Lung (tissue), 11 donors: ENCODE measurements at regions not wholly inside any gene's neighbourhood (a gene's known extent, or its start where the extent isn't known, plus 50 kb on each side); places are given as distances from the start of the nearest gene placed in this dataset.

Experiments
- ATAC-seq: fragments of 200-7000 bp; cut with Tn5 transposase; one replicate; pipeline ENCODE4 v1.9.1; 2020; ENCODE audit warnings: moderate number of reproducible peaks; ENCODE audit not compliant: insufficient read depth, low FRiP score
- DNase-seq, 3 donors: peaks; one replicate each; pipeline ENCODE4 v3.0.0-alpha.2; 2013 to 2017
- H3K27ac ChIP-seq, 2 donors: one replicate each; pipeline ENCODE4 v1.5.1; 2013; ENCODE audit warnings: mild to moderate bottlenecking in 2 of 2, moderate library complexity in 2 of 2, control low read depth in 1 of 2, inconsistent platforms in 1 of 2, low read depth in 1 of 2, low read length in 1 of 2
- H3K27me3 ChIP-seq, 3 donors: one replicate each; pipeline ENCODE4 v1.5.1; 2013; ENCODE audit warnings: low read length in 2 of 3; ENCODE audit not compliant: control insufficient read depth in 3 of 3, insufficient read depth in 3 of 3
- H3K36me3 ChIP-seq, 4 donors: one replicate each; pipeline ENCODE4 v1.5.1; 2013; ENCODE audit warnings: low read length in 4 of 4, mild to moderate bottlenecking in 1 of 4, moderate library complexity in 1 of 4; ENCODE audit not compliant: control insufficient read depth in 4 of 4, insufficient read depth in 4 of 4
- H3K4me1 ChIP-seq, 5 donors: one replicate each; pipeline ENCODE4 v1.5.1; 2013; ENCODE audit warnings: low read length in 5 of 5, mild to moderate bottlenecking in 2 of 5, moderate library complexity in 1 of 5; ENCODE audit not compliant: control insufficient read depth in 5 of 5, insufficient read depth in 5 of 5
- H3K4me3 ChIP-seq: one replicate; pipeline ENCODE4 v1.5.1; 2013; ENCODE audit warnings: mild to moderate bottlenecking, control low read depth, moderate library complexity
- H3K9ac ChIP-seq, 2 donors: one replicate each; pipeline ENCODE4 v1.5.1; 2013; ENCODE audit warnings: low read length in 2 of 2, control low read depth in 1 of 2; ENCODE audit not compliant: insufficient read depth in 1 of 2
- H3K9me3 ChIP-seq, 4 donors: one replicate each; pipeline ENCODE4 v1.5.1; 2013; ENCODE audit warnings: low read length in 3 of 4, mild to moderate bottlenecking in 1 of 4, moderate library complexity in 1 of 4; ENCODE audit not compliant: control insufficient read depth in 4 of 4, insufficient read depth in 3 of 4
- CTCF ChIP-seq: IDR thresholded peaks from 2 replicates; pipeline ENCODE4 v1.5.1; 2012; ENCODE audit warnings: mild to moderate bottlenecking; ENCODE audit errors: control extremely low read depth, extremely low read depth
- WGBS, 2 donors: extraction: QIAGEN DNeasy Blood & Tissue Kit; methylation state at CpG; one replicate each; pipeline ENCODE4 v1.1.7; 2013; 5-methylcytosine and 5-hydroxymethylcytosine counted together
- donor health status: control.
- donor health status: control.
- donor health status: Bipolar disorder and iron deficiency.
- donor health status: healthy.
- donor health status: DM: yes; HTN: yes; CAD: no.

GRCh38 chr4:123919576-123920098, 523.0 kb downstream of the SPRY1 start:
- ATAC-seq (no peak), DNase-seq (no peak)
- Histone ChIP-seq H3K9me3 (no peaks in the 10 kb centered on the region), H3K9ac (no peak overlapping the region), H3K27me3 (no peaks in the 10 kb centered on the region), H3K4me3 (no peak overlapping the region), H3K4me1 (peaks cover 0 to 3% (median 0%) of the 10 kb centered on the region in 5 donors), H3K27ac (no peak overlapping the region), H3K36me3 (no peaks in the 10 kb centered on the region)
- 90 to 92% methylated on average over 4 of the region's 4 CpGs for whole genome bisulfite sequencing, 2 donors
- TF ChIP-seq CTCF: no peak

- DNase-seq (no peak), ATAC-seq (no peak)
- Histone ChIP-seq H3K27ac (peak overlapping the region in 1 of 2 donors; percentile 25), H3K27me3 (no peaks in the 10 kb centered on the region), H3K4me3 (no peak overlapping the region), H3K4me1 (peaks cover 0 to 3% (median 0%) of the 10 kb centered on the region in 5 donors), H3K36me3 (peaks cover 0 to 2% (median 0%) of the 10 kb centered on the region in 4 donors), H3K9ac (no peak overlapping the region), H3K9me3 (no peaks in the 10 kb centered on the region)
- 74 to 81% methylated on average over 5 of the region's 5 CpGs for WGBS, 2 donors
- no peak for TF ChIP-seq CTCF
Measured at GRCh38 chr4:123921339-123921738, 524.7 kb downstream of the SPRY1 start.

GRCh38 chr4:123922847-123923246, 526.3 kb downstream of the SPRY1 start:
- H3K9ac ChIP-seq: peak overlapping the region in 1 of 2 donors; percentile 47
- no peaks in the 10 kb centered on the region for H3K9me3 ChIP-seq
- peaks cover 0 to 3% (median 0%) of the 10 kb centered on the region in 5 donors for H3K4me1 ChIP-seq
- no peaks in the 10 kb centered on the region for H3K27me3 ChIP-seq
- no peak overlapping the region for H3K27ac ChIP-seq
- no peak for TF ChIP-seq CTCF
- DNase-seq (no peak), ATAC-seq (peak; percentile 58)
- peaks cover 0 to 2% (median 0%) of the 10 kb centered on the region in 4 donors for H3K36me3 ChIP-seq
- H3K4me3 ChIP-seq: no peak overlapping the region

GRCh38 chr4:123924536-123924935, 527.9 kb downstream of the SPRY1 start:
- no peak overlapping the region for H3K27ac ChIP-seq
- ATAC-seq: no peak
- peaks cover 0 to 3% (median 0%) of the 10 kb centered on the region in 5 donors for H3K4me1 ChIP-seq
- H3K27me3 ChIP-seq: no peaks in the 10 kb centered on the region
- H3K4me3 ChIP-seq: no peak overlapping the region
- WGBS, 2 donors: 62 to 83% methylated on average over 3 of the region's 3 CpGs
- no peaks in the 10 kb centered on the region for H3K9me3 ChIP-seq
- peaks cover 0 to 2% (median 0%) of the 10 kb centered on the region in 4 donors for H3K36me3 ChIP-seq
- TF ChIP-seq CTCF: no peak
- DNase-seq: no peak
- H3K9ac ChIP-seq: no peak overlapping the region
